ENCODE measurements at regions not wholly inside any gene's neighbourhood (a gene's known extent, or its start where the extent isn't known, plus 50 kb on each side); places are given as distances from the start of the nearest gene placed in this dataset.
"Not testable (repeated sequence)": the region's sequence is repeated elsewhere in the genome, so short reads cannot be mapped to it uniquely, and the experiment has no call there.

- not testable (repeated sequence) for H3K36me3 Mint-ChIP-seq (ENCODE audit: low read depth); H3K27ac Mint-ChIP-seq
Measured at GRCh38 chr3:177394231-177395024, 197.1 kb upstream of the TBL1XR1 start.

GRCh38 chr3:177396733-177397132 lies 199.5 kb upstream of the TBL1XR1 start:
- ATAC-seq, result no peak
- no peaks in the 10 kb centered on the region for H3K27me3 Mint-ChIP-seq
- H3K4me1 Mint-ChIP-seq, result no peaks in the 10 kb centered on the region
- no peak overlapping the region for H3K27ac Mint-ChIP-seq
- H3K9me3 Mint-ChIP-seq, result no peaks in the 10 kb centered on the region
- H3K36me3 Mint-ChIP-seq (ENCODE audit: low read depth), result no peaks in the 10 kb centered on the region
- H3K4me3 Mint-ChIP-seq, result no peak overlapping the region
- DNase-seq, result no peak

More at GRCh38 chr3:177394231-177395024, 197.1 kb upstream of the TBL1XR1 start:
- H3K27me3 Mint-ChIP-seq, DNase-seq, H3K9me3 Mint-ChIP-seq, H3K4me3 Mint-ChIP-seq, H3K4me1 Mint-ChIP-seq, ATAC-seq: not testable (repeated sequence)

- no peaks in the 10 kb centered on the region for H3K9me3 Mint-ChIP-seq
- H3K27ac Mint-ChIP-seq, result no peak overlapping the region
- no peak overlapping the region for H3K4me3 Mint-ChIP-seq
- H3K27me3 Mint-ChIP-seq, result no peaks in the 10 kb centered on the region
- H3K4me1 Mint-ChIP-seq, result no peaks in the 10 kb centered on the region
- DNase-seq (no peak), ATAC-seq (no peak)
- no peaks in the 10 kb centered on the region for H3K36me3 Mint-ChIP-seq (ENCODE audit: low read depth)
Measured at GRCh38 chr3:177401375-177401774, 204.1 kb upstream of the TBL1XR1 start.

GRCh38 chr3:177402533-177402932 lies 205.3 kb upstream of the TBL1XR1 start:
- Mint-ChIP-seq H3K4me1 (no peaks in the 10 kb centered on the region), H3K4me3 (no peak overlapping the region), H3K36me3 (ENCODE audit: low read depth) (no peaks in the 10 kb centered on the region), H3K27me3 (no peaks in the 10 kb centered on the region), H3K9me3 (no peaks in the 10 kb centered on the region), H3K27ac (no peak overlapping the region)
- ATAC-seq (no peak), DNase-seq (no peak)

GRCh38 chr3:177405191-177405672 lies 207.9 kb upstream of the TBL1XR1 start:
- no peaks in the 10 kb centered on the region for H3K36me3 Mint-ChIP-seq (ENCODE audit: low read depth)
- ATAC-seq, result no peak
- no peak overlapping the region for H3K4me3 Mint-ChIP-seq
- H3K9me3 Mint-ChIP-seq, result no peaks in the 10 kb centered on the region
- no peaks in the 10 kb centered on the region for H3K27me3 Mint-ChIP-seq
- peaks cover 1% of the 10 kb centered on the region for H3K4me1 Mint-ChIP-seq
- DNase-seq, result no peak
- no peak overlapping the region for H3K27ac Mint-ChIP-seq

GRCh38 chr3:177410730-177411129 lies 213.4 kb upstream of the TBL1XR1 start:
- DNase-seq (no peak), ATAC-seq (no peak)
- Mint-ChIP-seq H3K9me3 (no peaks in the 10 kb centered on the region), H3K27me3 (no peaks in the 10 kb centered on the region), H3K4me3 (no peak overlapping the region), H3K27ac (peak overlapping the region; percentile 5), H3K36me3 (ENCODE audit: low read depth) (no peaks in the 10 kb centered on the region), H3K4me1 (peaks cover 10% of the 10 kb centered on the region)

GRCh38 chr3:177411201-177411600 lies 213.9 kb upstream of the TBL1XR1 start:
- DNase-seq, result no peak
- H3K4me1 Mint-ChIP-seq, result peaks cover 10% of the 10 kb centered on the region

GRCh38 chr3:177412677-177413170 lies 215.4 kb upstream of the TBL1XR1 start:
- peaks cover 12% of the 10 kb centered on the region for H3K4me1 Mint-ChIP-seq
- H3K4me3 Mint-ChIP-seq; H3K27ac Mint-ChIP-seq; H3K9me3 Mint-ChIP-seq; H3K36me3 Mint-ChIP-seq (ENCODE audit: low read depth); DNase-seq; ATAC-seq; H3K27me3 Mint-ChIP-seq: not testable (repeated sequence)

More at GRCh38 chr3:177411201-177411600, 213.9 kb upstream of the TBL1XR1 start:
- H3K27me3 Mint-ChIP-seq, result no peaks in the 10 kb centered on the region
- H3K27ac Mint-ChIP-seq, result no peak overlapping the region
- no peak overlapping the region for H3K4me3 Mint-ChIP-seq
- ATAC-seq, result no peak
- no peaks in the 10 kb centered on the region for H3K9me3 Mint-ChIP-seq
- no peaks in the 10 kb centered on the region for H3K36me3 Mint-ChIP-seq (ENCODE audit: low read depth)

- ATAC-seq, result no peak
- Mint-ChIP-seq H3K27me3 (no peaks in the 10 kb centered on the region), H3K4me3 (no peak overlapping the region), H3K36me3 (ENCODE audit: low read depth) (no peaks in the 10 kb centered on the region), H3K4me1 (peaks cover 16% of the 10 kb centered on the region), H3K27ac (no peak overlapping the region), H3K9me3 (no peaks in the 10 kb centered on the region)
- DNase-seq, result no peak
Measured at GRCh38 chr3:177414093-177414492, 216.8 kb upstream of the TBL1XR1 start.

- DNase-seq (no peak), ATAC-seq (no peak)
- Mint-ChIP-seq H3K27me3 (no peaks in the 10 kb centered on the region), H3K36me3 (ENCODE audit: low read depth) (no peaks in the 10 kb centered on the region), H3K27ac (no peak overlapping the region), H3K4me3 (no peak overlapping the region), H3K4me1 (peaks cover 30% of the 10 kb centered on the region), H3K9me3 (no peaks in the 10 kb centered on the region)
Measured at GRCh38 chr3:177418787-177419186, 221.5 kb upstream of the TBL1XR1 start.

- Mint-ChIP-seq H3K9me3 (no peaks in the 10 kb centered on the region), H3K36me3 (ENCODE audit: low read depth) (no peaks in the 10 kb centered on the region), H3K4me3 (peak overlapping the region; percentile 18), H3K27ac (peak overlapping the region; percentile 67), H3K27me3 (no peaks in the 10 kb centered on the region), H3K4me1 (peaks cover 30% of the 10 kb centered on the region)
- DNase-seq, result no peak
- peak; percentile 78 for ATAC-seq
Measured at GRCh38 chr3:177419904-177420601, 222.8 kb upstream of the TBL1XR1 start.

- Mint-ChIP-seq H3K36me3 (ENCODE audit: low read depth) (no peaks in the 10 kb centered on the region), H3K9me3 (no peaks in the 10 kb centered on the region), H3K4me1 (peaks cover 30% of the 10 kb centered on the region), H3K27me3 (no peaks in the 10 kb centered on the region), H3K27ac (no peak overlapping the region), H3K4me3 (no peak overlapping the region)
- DNase-seq (no peak), ATAC-seq (no peak)
Measured at GRCh38 chr3:177420651-177421480, 223.6 kb upstream of the TBL1XR1 start.

- no peaks in the 10 kb centered on the region for H3K36me3 Mint-ChIP-seq (ENCODE audit: low read depth)
- H3K27me3 Mint-ChIP-seq, result no peaks in the 10 kb centered on the region
- H3K4me1 Mint-ChIP-seq, result peaks cover 34% of the 10 kb centered on the region
- DNase-seq (no peak), ATAC-seq (no peak)
- no peak overlapping the region for H3K4me3 Mint-ChIP-seq
- H3K9me3 Mint-ChIP-seq, result no peaks in the 10 kb centered on the region
- H3K27ac Mint-ChIP-seq, result no peak overlapping the region
Measured at GRCh38 chr3:177421481-177421785, 224.2 kb upstream of the TBL1XR1 start.

GRCh38 chr3:177424521-177424920 lies 227.2 kb upstream of the TBL1XR1 start:
- Mint-ChIP-seq H3K9me3 (no peaks in the 10 kb centered on the region), H3K4me1 (peaks cover 44% of the 10 kb centered on the region), H3K27ac (no peak overlapping the region)

More at GRCh38 chr3:177424521-177424920, 227.2 kb upstream of the TBL1XR1 start:
- DNase-seq, result no peak
- Mint-ChIP-seq H3K36me3 (ENCODE audit: low read depth) (no peaks in the 10 kb centered on the region), H3K27me3 (no peaks in the 10 kb centered on the region), H3K4me3 (no peak overlapping the region)
- ATAC-seq, result no peak

Data from activated naive CD8-positive, alpha-beta T cell treated with anti-CD3 and anti-CD28 coated beads, Interleukin-2, amount 50 U/mL, for 24 hours (primary cell).